HG02973 (cell line): ENCODE measurements at regions not wholly inside any gene's neighbourhood (a gene's known extent, or its start where the extent isn't known, plus 50 kb on each side); places are given as distances from the start of the nearest gene placed in this dataset.

Experiments used
- ATAC-seq: cut with Tn5 transposase; IDR thresholded peaks from one replicate; pipeline ENCODE4 v1.9.1; 2021; ENCODE audit warnings: moderate library complexity; ENCODE audit not compliant: unreplicated experiment

- ATAC-seq, result no peak
These were observed 289.7 kb upstream of the LDB2 start for GRCh38 chr4:17188125-17188524.

- no peak for ATAC-seq
These were observed 288.6 kb upstream of the LDB2 start for GRCh38 chr4:17187003-17187402.

- ATAC-seq, result no peak
These were observed 284.4 kb upstream of the LDB2 start for GRCh38 chr4:17182888-17183287.

DNA sequence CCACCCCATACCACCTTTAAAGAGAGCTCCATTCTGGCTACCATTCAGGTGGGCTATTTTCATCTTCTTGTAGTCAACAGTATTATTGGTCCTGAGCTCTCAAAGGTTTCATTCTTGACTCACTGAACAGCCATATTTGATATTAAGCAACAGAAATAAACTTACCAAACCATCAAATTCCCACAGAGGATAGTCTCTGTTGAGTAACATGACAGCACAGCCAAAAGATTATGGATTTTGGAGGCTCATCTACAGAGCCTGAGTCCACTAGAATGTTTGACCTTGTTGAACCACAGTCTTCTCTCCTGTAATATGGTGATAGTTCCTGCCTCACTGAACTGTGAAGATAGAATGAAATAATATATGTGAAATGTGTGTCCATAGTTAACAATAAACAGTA lies 276.3 kb upstream of the LDB2 start:
- no peak for ATAC-seq

GRCh38 chr4:17173300-17173699 lies 274.9 kb upstream of the LDB2 start:
- no peak for ATAC-seq

GRCh38 chr4:17170131-17170530 lies 271.7 kb upstream of the LDB2 start:
- ATAC-seq, result no peak

DNA sequence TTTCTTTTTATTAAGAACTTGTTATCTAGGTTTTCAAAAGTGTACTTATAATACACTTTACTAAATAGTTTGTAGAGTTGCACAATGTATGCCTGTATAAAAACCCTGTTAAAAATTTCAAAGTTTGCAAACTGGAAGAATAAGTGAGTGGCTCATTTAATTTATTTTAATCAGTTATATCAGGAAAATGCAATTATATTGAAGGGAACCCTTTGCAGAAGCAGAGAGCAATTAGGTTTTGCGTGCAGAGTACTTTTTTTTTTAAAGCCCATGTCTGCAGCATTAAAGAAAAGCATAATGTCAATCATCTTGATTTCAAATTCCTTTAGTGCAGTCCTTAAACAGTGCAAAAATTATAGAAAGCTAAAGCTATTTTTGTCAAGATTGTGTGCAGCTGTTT lies 271.3 kb upstream of the LDB2 start:
- ATAC-seq, result no peak

DNA sequence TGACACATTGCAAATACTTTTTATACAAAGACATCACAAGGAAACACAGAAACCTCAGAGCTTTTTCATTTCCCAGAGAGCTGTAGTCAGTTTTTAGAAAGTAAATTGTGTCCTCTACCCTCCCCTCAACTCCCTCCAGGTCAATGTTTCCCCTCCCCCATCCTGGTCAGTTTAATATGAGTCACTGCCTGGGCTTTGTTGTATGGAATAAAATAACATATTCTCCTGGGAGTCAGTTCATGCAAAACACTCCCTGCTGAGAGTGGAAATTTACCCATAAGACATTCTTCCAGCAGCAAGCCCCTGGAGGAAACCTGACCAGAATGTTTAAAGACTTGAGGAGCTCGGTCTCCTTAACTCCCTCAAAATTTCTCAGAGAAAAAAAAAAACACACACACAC lies 270.1 kb upstream of the LDB2 start:
- no peak for ATAC-seq

DNA sequence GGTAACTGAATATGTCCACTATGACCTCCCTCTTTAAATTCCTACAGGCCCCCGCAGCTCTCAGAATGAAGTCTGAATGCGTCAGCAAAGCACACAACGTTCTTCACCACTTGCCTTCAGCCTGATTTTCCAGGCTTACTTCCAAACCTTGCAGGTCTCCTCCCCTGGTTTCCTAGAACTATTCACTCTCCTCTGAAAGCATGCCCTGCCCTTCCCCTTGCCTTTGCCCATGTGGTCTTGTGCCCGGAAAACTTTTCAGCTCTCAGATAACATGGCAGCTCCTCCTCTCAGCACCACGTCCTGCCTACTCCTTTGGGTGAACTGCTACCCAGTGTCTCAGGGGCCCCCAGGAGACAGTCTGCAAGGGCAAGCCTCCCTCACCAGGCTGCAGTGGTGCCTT lies 268.5 kb upstream of the LDB2 start:
- no peak for ATAC-seq

DNA sequence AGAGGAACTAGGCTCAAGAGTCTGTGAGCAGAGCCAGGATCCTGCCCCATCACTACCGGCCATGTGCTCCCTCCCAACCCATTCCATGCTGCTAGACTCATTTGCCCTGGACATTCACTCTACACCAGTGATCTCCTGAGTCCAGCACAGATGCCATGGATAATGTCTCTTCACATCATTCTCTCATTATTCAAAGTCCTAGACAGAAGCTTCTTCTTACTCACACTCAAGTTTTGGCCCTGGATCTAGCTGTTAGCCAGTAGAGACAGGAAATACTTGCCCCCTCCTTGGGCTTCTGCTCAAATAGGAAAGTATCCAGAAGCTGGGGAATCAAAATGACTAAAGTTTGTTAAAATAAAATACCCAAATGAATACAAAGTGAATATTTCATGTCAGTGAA lies 266.8 kb upstream of the LDB2 start:
- no peak for ATAC-seq

DNA sequence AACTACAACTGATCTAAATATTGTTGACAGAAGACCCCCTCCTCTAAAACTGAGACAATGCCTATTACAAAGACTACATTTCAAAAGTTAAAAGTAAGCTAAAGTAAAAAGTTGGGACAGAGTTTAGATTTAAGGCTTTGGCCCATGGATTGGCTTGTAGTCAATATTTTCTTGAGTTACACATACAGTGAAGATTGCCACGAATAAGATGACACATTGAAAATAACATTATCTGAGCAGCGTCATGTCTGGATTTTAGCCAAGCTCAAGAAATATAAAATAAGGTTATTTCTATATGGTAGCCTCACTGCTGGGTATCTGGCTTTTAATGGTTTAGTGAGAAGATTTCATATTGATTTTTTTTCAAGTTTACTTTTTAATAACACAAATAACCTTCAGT lies 266.2 kb upstream of the LDB2 start:
- no peak for ATAC-seq

DNA sequence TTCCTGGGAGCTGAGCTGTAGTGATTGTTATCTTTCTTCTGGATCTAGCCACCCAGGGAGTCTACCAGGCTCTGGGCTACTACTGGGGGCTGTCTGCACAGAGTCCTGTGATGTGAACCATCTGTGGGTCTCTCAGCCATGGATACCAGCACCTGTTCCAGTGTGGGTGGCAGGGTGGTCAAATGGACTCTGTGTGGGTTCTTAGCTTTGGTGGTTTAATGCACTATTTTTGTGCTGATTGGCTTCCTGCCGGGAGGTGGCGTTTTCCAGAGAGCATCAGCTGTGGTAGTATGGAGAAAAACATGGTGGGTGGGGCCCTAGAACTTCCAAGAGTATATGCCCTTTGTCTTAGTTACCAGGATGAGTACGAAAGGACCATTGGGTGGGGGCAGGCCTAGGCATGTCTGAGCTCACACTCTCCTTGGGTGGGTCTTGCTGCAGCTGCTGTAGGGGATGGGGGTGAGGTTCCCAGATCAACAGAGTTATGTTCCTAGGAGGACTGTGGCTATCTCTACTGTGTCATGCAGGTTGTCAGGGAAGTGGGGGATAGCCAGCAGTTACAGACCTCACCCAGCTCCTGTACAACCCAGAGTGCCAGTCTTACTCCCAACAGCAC lies 264.8 kb upstream of the LDB2 start:
- no peak for ATAC-seq

GRCh38 chr4:17157304-17157703 lies 258.9 kb upstream of the LDB2 start:
- ATAC-seq, result no peak

DNA sequence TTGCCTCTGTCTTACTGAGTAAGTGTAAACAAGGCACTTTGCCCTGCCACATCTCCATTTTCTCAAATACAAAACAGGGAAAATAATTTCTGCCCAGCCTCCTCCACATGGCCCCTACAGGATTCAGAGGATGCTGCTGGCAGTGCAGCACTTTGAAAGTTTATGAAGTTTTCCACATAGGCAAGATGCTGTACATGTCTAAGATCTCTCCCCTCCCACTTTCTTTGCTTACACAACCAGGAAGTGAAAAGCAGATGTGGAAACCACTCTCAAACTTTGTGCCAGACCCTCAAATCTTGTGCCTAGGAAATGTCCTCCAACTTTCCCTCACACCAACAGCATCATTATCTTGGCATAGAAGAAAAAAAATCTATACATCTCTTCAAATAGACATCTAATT lies 257.0 kb upstream of the LDB2 start:
- no peak for ATAC-seq

DNA sequence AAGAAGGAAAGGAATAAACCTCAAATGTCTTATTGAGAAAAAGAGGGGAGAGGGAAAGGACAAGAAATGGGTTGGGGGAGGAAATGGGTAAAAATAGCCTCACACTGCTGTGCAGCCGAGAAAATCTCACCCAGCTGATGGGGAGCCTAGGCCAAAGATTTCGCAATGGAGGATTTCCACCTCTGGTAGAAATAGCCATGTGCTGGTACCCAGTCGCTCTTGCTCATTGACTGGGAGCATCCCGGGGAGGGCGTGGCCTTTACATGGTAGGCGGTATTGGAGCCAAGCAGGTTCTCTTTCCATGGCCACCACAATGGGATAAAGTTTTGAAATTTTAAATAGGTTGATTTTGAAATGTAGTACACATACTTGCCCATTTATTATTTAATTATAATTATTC lies 255.1 kb upstream of the LDB2 start:
- ATAC-seq, result no peak

DNA sequence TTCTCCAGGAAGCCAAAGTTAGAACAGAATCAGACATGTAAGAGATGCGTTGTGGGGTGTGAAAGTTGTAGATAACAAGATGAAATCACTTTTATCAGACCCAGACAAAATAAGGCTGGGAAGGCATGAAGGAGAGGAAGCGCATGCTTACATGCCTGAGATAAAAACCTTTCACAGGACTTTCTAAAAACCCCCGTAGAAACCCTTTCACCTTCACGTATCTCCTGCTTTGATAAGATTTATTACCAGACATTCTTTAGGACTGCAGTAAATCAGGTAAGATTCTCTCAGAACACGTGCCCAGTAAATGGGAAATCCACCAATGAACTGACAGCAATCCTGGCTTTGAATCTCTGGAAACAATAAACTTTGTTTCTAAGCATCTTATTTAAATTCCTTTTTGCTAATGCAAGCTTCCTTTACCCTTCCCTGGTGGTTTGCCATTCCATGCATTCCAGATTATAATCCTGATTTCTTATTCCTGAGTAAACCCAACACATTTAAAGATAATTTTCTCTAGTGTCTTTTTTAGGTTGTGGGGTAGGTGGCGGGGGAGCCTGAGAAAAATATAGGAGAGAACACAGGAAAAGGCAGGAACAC lies 254.6 kb upstream of the LDB2 start:
- no peak for ATAC-seq

DNA sequence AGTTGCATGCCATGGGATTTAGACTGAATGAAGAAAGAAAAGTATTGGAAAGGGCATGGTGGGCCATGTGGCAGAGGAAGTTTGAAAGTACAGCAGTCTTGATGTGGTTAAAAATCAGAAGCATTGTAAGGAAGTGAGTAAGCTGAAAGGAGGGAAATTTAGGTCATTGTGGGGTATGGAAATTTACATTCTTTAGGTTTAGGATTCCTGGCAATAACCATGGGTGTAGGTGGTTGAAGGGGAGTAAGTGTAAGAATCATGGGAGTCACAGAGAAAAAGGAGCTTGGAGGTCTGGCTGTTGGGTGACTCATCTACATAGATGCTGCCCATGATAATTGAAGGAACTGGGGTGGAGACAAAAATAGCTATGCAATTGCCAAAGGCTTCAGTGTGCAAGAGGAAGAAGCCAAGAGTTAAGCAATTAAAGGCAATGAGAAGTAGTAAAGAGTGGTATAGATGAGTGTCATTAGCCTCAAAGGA lies 243.8 kb upstream of the LDB2 start:
- ATAC-seq, result no peak

DNA sequence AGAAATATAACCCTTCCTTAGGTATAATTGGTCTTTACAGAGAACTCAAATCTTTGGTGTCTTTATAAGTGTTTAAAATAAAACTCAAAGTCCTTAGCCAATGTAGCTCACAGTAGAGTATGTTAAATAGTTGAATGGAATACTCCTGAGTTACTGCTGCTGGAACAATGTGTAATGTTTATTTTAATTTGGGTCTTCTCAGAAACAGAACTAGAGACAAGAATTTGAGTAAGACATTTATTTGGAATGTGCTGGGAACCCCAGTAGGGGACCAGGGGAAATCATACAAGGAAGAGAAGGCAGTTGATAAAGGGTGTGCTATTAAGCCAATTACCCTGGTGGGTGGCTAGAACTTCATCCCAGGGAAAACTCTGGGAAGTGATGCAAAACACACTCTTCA lies 240.4 kb upstream of the LDB2 start:
- ATAC-seq, result no peak

DNA sequence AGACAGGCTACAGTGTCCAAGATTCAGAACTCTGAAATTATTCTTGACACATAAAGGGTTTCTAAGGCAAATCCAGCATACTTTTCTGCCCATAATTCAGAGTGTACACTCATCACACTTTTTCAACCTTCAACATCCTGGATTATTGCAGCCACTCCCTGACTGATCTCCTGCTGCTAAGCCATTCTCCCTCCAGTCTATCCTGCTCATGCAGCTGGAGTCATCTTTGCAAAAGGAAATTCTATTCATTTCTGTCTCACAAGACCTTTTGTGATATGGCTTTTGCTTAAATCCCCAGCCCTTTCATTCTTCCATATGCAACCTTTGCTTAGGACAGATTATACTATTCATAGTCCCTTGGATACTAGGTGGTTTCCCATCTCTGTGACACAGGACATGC lies 236.1 kb upstream of the LDB2 start:
- no peak for ATAC-seq

DNA sequence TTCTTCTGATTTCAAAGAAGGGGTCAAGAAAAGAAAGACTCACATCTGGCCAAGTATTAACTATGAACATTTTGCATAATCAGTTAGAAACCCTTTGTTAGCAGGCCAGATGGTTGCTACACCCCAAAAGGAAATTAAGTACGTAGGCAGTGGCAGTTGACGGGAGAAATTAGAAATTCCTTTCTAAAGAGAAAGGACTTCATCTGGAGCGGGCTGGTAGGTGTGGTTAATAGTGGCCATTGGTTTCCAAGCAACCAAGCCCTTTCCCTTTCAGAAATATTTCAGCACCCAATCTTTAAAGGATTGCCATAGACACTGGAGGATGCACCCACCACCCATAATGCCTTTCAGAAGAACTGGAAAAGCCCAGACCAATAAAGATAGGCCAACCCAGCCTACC lies 235.7 kb upstream of the LDB2 start:
- ATAC-seq, result no peak

DNA sequence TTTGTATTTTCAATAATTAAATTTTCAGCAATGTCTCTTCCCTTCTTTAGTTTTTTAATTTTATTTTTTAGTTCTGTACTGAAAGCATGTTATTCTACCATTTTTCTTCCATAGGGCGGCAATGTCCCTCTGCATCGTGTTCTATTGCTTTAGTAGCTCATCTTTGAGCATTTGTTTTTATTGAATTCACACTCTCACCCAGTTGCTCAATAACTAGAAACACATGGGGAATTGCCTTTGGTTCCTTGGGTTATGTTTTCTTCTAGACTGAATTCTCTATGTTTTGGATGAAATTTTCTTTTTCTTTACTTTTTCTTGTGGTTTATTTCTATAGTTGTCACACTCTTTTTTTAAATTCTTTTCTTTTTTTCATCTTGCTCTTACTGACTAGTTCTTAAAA lies 233.8 kb upstream of the LDB2 start:
- ATAC-seq, result no peak

DNA sequence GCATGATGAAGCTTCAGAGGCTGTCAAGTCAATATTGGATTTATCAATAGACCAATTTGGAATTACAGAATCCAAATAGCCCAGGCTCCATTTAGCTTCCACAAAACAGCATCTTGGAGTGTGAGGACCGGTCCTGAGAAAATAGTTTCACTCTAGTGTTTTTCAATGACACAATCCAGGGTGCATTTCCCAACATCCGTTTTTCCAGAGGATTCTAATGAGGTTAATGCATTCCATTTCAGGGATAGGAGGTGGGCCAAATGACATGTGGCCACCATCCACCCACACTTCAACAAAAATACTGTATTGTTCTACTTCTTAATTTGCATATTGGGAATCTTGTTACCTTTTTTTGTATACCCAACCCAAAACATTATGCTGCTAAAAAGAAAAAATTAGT lies 229.8 kb upstream of the LDB2 start:
- no peak for ATAC-seq

DNA sequence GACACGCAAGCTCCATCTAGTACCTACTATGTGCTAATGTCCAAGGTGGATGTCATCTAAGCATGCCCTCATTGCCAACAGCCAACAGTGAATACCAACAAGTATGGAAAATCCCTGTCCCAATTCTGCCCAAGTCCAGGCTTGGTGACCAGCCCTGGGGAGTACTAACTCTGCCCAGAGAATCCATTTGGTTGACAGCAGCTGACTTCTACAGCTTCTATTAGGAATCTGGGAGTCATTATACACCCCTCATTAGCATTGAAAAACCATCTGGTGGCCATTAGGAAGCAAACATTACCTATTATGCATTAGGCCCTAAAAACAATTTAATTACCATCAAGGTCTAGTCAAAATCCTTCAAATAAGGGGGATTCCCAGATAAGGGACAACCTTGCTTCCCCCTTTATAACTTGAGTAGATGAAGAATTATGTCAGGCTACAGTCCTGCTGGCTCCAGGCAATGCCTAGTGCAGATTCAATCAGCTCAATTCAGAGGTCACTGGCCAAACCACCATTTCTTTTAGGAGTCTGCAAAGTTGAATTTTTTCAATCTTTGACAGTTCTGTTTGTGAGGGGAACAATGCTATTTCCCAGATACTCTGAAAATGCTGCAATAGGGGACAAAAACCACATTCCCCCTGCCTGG lies 228.0 kb upstream of the LDB2 start:
- no peak for ATAC-seq
